GM18517 (cell line): ENCODE measurements at regions not wholly inside any gene's neighbourhood (a gene's known extent, or its start where the extent isn't known, plus 50 kb on each side); places are given as distances from the start of the nearest gene placed in this dataset.
A peak's percentile ranks its signal among the peaks of the same experiment; 100 is the strongest.
"Not testable (repeated sequence)": the region's sequence is repeated elsewhere in the genome, so short reads cannot be mapped to it uniquely, and the experiment has no call there.

ENCODE experiments used
- ATAC-seq: cut with Tn5 transposase; IDR thresholded peaks from one replicate; pipeline ENCODE4 v1.9.1; 2021; ENCODE audit warnings: mild to moderate bottlenecking, moderate library complexity; ENCODE audit not compliant: unreplicated experiment

GRCh38 chr1:229856009-229856650, 210.9 kb upstream of the GALNT2 start:
- peak; percentile 95 for ATAC-seq

GRCh38 chr1:229857585-229857984, 209.5 kb upstream of the GALNT2 start:
- ATAC-seq = no peak

GRCh38 chr1:229859026-229859425, 208.0 kb upstream of the GALNT2 start:
- no peak for ATAC-seq

- no peak for ATAC-seq
Observed at GRCh38 chr1:229860926-229861325, 206.1 kb upstream of the GALNT2 start.

GRCh38 chr1:229862017-229862774, 204.8 kb upstream of the GALNT2 start:
- no peak for ATAC-seq

GRCh38 chr1:229863651-229864545, 203.1 kb upstream of the GALNT2 start:
- no peak for ATAC-seq

GRCh38 chr1:229864686-229865230, 202.3 kb upstream of the GALNT2 start:
- no peak for ATAC-seq

- ATAC-seq = not testable (repeated sequence)
Observed at GRCh38 chr1:229865321-229865720, 201.7 kb upstream of the GALNT2 start.

GRCh38 chr1:229867726-229868125, 199.3 kb upstream of the GALNT2 start:
- ATAC-seq = no peak

GRCh38 chr1:229869240-229869639, 197.8 kb upstream of the GALNT2 start:
- ATAC-seq = no peak

GRCh38 chr1:229869687-229870086, 197.4 kb upstream of the GALNT2 start:
- no peak for ATAC-seq

GRCh38 chr1:229870381-229870780, 196.7 kb upstream of the GALNT2 start:
- no peak for ATAC-seq

- ATAC-seq = no peak
Observed at GRCh38 chr1:229871078-229871676, 195.9 kb upstream of the GALNT2 start.

GRCh38 chr1:229874136-229874535, 192.9 kb upstream of the GALNT2 start:
- no peak for ATAC-seq

- no peak for ATAC-seq
Observed at GRCh38 chr1:229874609-229875008, 192.4 kb upstream of the GALNT2 start.

- no peak for ATAC-seq
Observed at GRCh38 chr1:229875086-229875485, 192.0 kb upstream of the GALNT2 start.

- ATAC-seq = no peak
Observed at GRCh38 chr1:229879746-229880145, 187.3 kb upstream of the GALNT2 start.

- no peak for ATAC-seq
Observed at GRCh38 chr1:229880271-229881170, 186.5 kb upstream of the GALNT2 start.

- ATAC-seq = no peak
Observed at GRCh38 chr1:229882621-229883020, 184.4 kb upstream of the GALNT2 start.
